ENCODE measurements at regions not wholly inside any gene's neighbourhood (a gene's known extent, or its start where the extent isn't known, plus 50 kb on each side); places are given as distances from the start of the nearest gene placed in this dataset.

GRCh38 chr22:34998921-34999320 is 67.0 kb upstream of the ISX start:
- 81 to 86% methylated on average over 3 of the region's 3 CpGs for WGBS, 2 donors
- Histone ChIP-seq H3K9me3 (no peaks in the 10 kb centered on the region), H3K36me3 (ENCODE audit: low read depth, missing control alignments) (no peaks in the 10 kb centered on the region), H3K27ac (no peak overlapping the region), H3K4me3 (no peak overlapping the region), H3K4me1 (no peaks in the 10 kb centered on the region), H3K27me3 (no peaks in the 10 kb centered on the region)
- intact Hi-C loops (cut with DNase I; ENCODE audit: low total_unique reads): no loop called here
- DNase-seq: no peak
- TF ChIP-seq CTCF (IDR thresholded peaks at IDR 0.05): no peak

- WGBS, 2 donors: 82 to 84% methylated on average over 5 of the region's 5 CpGs
These were observed 57.7 kb upstream of the ISX start for GRCh38 chr22:35008213-35008612.

GRCh38 chr22:35010543-35010942 is 55.4 kb upstream of the ISX start:
- intact Hi-C loops (cut with DNase I; ENCODE audit: low total_unique reads): no loop called here
- 77 to 89% methylated on average over 6 of the region's 6 CpGs for WGBS, 2 donors

More at GRCh38 chr22:35008213-35008612, 57.7 kb upstream of the ISX start:
- H3K27me3 ChIP-seq: no peaks in the 10 kb centered on the region
- no peak overlapping the region for H3K27ac ChIP-seq
- no peak for TF ChIP-seq CTCF (IDR thresholded peaks at IDR 0.05)
- no peak for TF ChIP-seq POLR2A (IDR thresholded peaks at IDR 0.05)
- no peaks in the 10 kb centered on the region for H3K36me3 ChIP-seq (ENCODE audit: low read depth, missing control alignments)
- H3K4me1 ChIP-seq: no peaks in the 10 kb centered on the region
- intact Hi-C loops (cut with DNase I; ENCODE audit: low total_unique reads): no loop called here
- no peak overlapping the region for H3K4me3 ChIP-seq
- no peaks in the 10 kb centered on the region for H3K9me3 ChIP-seq
- no peak for DNase-seq

GRCh38 chr22:35014812-35015211 is 51.1 kb upstream of the ISX start:
- 84 to 87% methylated on average over 9 of the region's 9 CpGs for WGBS, 2 donors

More at GRCh38 chr22:35010543-35010942, 55.4 kb upstream of the ISX start:
- no peaks in the 10 kb centered on the region for H3K27me3 ChIP-seq
- no peak overlapping the region for H3K4me3 ChIP-seq
- peak; percentile 24 for DNase-seq
- H3K27ac ChIP-seq: no peak overlapping the region
- no peak for TF ChIP-seq CTCF (IDR thresholded peaks at IDR 0.05)
- no peak for TF ChIP-seq POLR2A (IDR thresholded peaks at IDR 0.05)
- no peaks in the 10 kb centered on the region for H3K9me3 ChIP-seq
- H3K36me3 ChIP-seq (ENCODE audit: low read depth, missing control alignments): no peaks in the 10 kb centered on the region
- H3K4me1 ChIP-seq: no peaks in the 10 kb centered on the region

More at GRCh38 chr22:35014812-35015211, 51.1 kb upstream of the ISX start:
- intact Hi-C loops (cut with DNase I; ENCODE audit: low total_unique reads): no loop called here
- Histone ChIP-seq H3K9me3 (no peaks in the 10 kb centered on the region), H3K36me3 (ENCODE audit: low read depth, missing control alignments) (no peaks in the 10 kb centered on the region), H3K4me3 (no peak overlapping the region), H3K27ac (no peak overlapping the region), H3K4me1 (no peaks in the 10 kb centered on the region), H3K27me3 (no peaks in the 10 kb centered on the region)
- no peak for DNase-seq
- TF ChIP-seq POLR2A (IDR thresholded peaks at IDR 0.05) (no peak), CTCF (IDR thresholded peaks at IDR 0.05) (no peak)

Measured in testis (tissue), 2 donors.